Thoracic aorta (tissue), 2 donors: ENCODE measurements at regions not wholly inside any gene's neighbourhood (a gene's known extent, or its start where the extent isn't known, plus 50 kb on each side); places are given as distances from the start of the nearest gene placed in this dataset.
"Not testable (repeated sequence)": the region's sequence is repeated elsewhere in the genome, so short reads cannot be mapped to it uniquely, and the experiment has no call there.

Experiments used
- ATAC-seq: fragments of 150-250 bp; one replicate; pipeline ENCODE4 v1.8.0; 2017; ENCODE audit warnings: low read depth; ENCODE audit not compliant: insufficient number of reproducible peaks, low FRiP score
- DNase-seq: peaks from one replicate; pipeline ENCODE4 v3.0.0-alpha.2; 2020; ENCODE audit warnings: low spot score
- H3K27ac ChIP-seq, 2 donors: fragments of 200-600 bp; sonication (generic); 1 replicate in 1 of 2; 2 replicates in 1 of 2; pipeline ENCODE4 v1.5.1; 2016; ENCODE audit warnings: mild to moderate bottlenecking in 2 of 2, moderate library complexity in 2 of 2
- H3K27me3 ChIP-seq: fragments of 200-600 bp; sonication (generic); replicated peaks from 2 replicates; pipeline ENCODE4 v1.6.0; 2016; ENCODE audit warnings: mild to moderate bottlenecking; ENCODE audit not compliant: insufficient read depth
- H3K36me3 ChIP-seq: fragments of 200-600 bp; sonication (generic); one replicate; pipeline ENCODE4 v1.5.1; 2016
- H3K4me1 ChIP-seq, 2 donors: fragments of 200-600 bp; sonication (generic); 1 replicate in 1 of 2; 2 replicates in 1 of 2; pipeline versions ENCODE4 v1.5.1 to v1.6.0; 2016; ENCODE audit warnings: low read depth in 2 of 2, mild to moderate bottlenecking in 1 of 2; ENCODE audit not compliant: control insufficient read depth in 1 of 2
- H3K4me3 ChIP-seq: fragments of 200-600 bp; sonication (generic); 2 replicates; pipeline ENCODE4 v1.5.1; 2016; ENCODE audit warnings: mild to moderate bottlenecking
- H3K9me3 ChIP-seq: fragments of 200-600 bp; sonication (generic); 2 replicates; pipeline ENCODE4 v1.5.1; 2016
- TF ChIP-seq, protein P1 (sequence below): fragments of 200-600 bp; sonication (generic); IDR thresholded peaks from one replicate; pipeline ENCODE4 v1.5.1; 2019; ENCODE audit warnings: antibody characterized with exemption

DNA sequence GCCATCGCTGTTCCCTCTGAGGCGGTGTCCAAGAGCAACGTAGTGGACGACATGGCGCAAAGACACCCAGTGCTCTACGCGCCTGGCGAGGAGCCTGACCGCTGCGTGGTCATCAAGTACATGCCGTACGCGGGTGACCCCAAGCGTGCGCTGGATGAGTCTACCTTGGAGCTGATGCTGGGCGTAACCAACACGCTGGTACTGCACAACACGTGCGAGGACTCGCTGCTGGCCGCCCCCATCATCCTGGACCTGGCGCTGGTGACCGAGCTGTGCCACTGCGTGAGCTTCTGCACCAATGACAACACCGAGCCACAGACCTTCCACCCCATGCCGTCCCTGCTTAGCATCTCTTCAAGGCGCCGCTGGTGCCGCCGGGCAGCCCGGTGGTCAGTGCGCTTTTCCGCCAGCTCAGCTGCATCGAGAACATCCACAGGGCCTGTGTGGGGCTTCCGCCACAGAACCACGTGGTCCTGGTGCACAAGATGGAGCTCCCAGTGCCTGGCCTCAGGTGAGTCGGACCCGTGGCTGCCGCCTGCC, 129.0 kb downstream of the ANAPC4 start:
- no peaks in the 10 kb centered on the region for H3K9me3 ChIP-seq
- H3K36me3 ChIP-seq: no peaks in the 10 kb centered on the region
- no peak overlapping the region for H3K4me3 ChIP-seq
- TF ChIP-seq, protein P1, sequence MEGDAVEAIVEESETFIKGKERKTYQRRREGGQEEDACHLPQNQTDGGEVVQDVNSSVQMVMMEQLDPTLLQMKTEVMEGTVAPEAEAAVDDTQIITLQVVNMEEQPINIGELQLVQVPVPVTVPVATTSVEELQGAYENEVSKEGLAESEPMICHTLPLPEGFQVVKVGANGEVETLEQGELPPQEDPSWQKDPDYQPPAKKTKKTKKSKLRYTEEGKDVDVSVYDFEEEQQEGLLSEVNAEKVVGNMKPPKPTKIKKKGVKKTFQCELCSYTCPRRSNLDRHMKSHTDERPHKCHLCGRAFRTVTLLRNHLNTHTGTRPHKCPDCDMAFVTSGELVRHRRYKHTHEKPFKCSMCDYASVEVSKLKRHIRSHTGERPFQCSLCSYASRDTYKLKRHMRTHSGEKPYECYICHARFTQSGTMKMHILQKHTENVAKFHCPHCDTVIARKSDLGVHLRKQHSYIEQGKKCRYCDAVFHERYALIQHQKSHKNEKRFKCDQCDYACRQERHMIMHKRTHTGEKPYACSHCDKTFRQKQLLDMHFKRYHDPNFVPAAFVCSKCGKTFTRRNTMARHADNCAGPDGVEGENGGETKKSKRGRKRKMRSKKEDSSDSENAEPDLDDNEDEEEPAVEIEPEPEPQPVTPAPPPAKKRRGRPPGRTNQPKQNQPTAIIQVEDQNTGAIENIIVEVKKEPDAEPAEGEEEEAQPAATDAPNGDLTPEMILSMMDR: no peak
- no peak overlapping the region for H3K27ac ChIP-seq
- no peaks in the 10 kb centered on the region for H3K27me3 ChIP-seq
- DNase-seq (no peak), ATAC-seq (no peak)
- H3K4me1 ChIP-seq: no peaks in the 10 kb centered on the region

DNA sequence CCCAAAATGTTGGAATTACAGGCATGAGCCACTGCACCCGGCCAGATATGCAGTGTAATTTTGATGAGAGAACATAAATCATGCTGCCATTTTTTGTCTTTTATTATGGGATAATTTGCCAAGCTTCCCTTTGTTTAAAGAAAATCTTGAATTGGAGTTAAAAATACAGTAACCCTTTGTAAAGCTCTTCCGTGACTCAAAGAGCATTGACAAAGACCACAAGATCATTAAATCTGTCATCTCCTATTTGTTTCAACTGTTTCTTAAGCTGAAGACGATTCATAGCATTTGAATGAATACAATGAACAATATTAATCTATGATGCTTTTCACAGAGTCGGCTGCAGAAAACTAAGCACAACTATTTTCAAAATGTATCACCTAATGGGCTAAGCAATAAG, 132.6 kb downstream of the ANAPC4 start:
- Histone ChIP-seq H3K9me3 (no peaks in the 10 kb centered on the region), H3K4me3 (no peak overlapping the region), H3K36me3 (no peaks in the 10 kb centered on the region), H3K27ac (no peak overlapping the region), H3K27me3 (no peaks in the 10 kb centered on the region), H3K4me1 (no peaks in the 10 kb centered on the region)
- DNase-seq (no peak), ATAC-seq (no peak)
- TF ChIP-seq, protein P1: no peak

DNA sequence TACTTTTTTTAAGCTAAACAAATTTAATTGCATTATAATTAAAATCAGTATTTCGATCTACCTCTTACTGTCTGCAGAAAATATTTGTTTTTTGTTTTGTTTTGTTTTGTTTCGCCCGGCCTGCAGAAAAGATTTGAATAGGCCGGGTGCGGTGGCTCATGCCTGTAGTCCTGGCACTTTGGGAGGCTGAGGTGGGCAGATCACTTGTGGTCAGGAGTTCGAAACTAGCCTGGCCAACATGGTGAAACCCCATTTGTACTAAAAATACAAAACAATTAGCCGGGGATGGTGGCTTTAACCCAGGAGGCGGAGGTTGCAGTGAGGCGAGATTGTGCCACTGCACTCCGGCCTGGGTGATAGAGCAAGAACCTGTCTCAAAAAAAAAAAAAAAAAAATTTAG, 134.8 kb downstream of the ANAPC4 start:
- ATAC-seq, H3K27ac ChIP-seq, H3K4me3 ChIP-seq, H3K9me3 ChIP-seq, H3K27me3 ChIP-seq, H3K4me1 ChIP-seq, H3K36me3 ChIP-seq, DNase-seq: not testable (repeated sequence)

DNA sequence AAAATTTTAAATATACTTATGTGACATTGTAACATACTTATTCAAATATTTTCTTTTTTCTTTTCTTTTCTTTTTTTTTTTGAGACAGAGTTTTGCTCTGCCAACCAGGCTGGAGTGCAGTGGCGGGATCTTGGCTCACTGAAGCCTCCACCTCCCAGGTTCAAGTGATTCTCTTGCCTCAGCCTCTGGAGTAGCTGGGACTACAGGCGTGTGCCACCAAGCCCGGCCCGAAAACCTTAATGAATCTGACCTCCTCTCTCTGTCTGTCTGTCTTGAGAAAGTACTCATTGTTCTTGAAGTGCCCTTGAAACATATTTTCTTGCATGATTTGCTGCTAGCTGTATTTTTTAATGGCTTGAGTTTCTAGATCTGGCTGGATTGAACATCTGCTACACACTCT, 136.8 kb downstream of the ANAPC4 start:
- TF ChIP-seq, protein P1: no peak
- DNase-seq (no peak), ATAC-seq (no peak)
- Histone ChIP-seq H3K36me3 (no peaks in the 10 kb centered on the region), H3K9me3 (no peaks in the 10 kb centered on the region), H3K27me3 (no peaks in the 10 kb centered on the region), H3K27ac (no peak overlapping the region), H3K4me3 (no peak overlapping the region), H3K4me1 (no peaks in the 10 kb centered on the region)

DNA sequence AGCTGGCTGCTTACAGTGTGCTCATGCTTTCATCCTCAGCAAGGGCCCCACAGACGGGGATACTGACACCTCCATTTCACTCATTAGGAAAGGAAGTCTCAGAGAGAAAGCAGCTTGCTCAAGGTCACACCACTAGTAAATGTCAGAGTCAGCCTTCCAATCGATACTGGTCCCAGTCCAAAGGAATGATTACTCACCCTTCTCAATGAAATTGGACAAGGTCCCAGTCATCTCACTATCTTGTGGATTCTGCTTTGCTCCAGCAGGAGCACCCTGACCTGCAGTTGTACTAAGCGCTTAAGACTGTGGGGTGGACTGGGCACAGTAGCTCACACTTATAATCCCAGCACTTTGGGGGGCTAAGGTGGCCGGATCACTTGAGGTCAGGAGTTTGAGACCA, 132.2 kb upstream of the SLC34A2 start:
- H3K27me3 ChIP-seq: no peaks in the 10 kb centered on the region
- H3K9me3 ChIP-seq: no peaks in the 10 kb centered on the region
- H3K27ac ChIP-seq: no peak overlapping the region
- no peak overlapping the region for H3K4me3 ChIP-seq
- no peaks in the 10 kb centered on the region for H3K4me1 ChIP-seq
- H3K36me3 ChIP-seq: no peaks in the 10 kb centered on the region
- TF ChIP-seq, protein P1: no peak
- ATAC-seq (no peak), DNase-seq (no peak)

DNA sequence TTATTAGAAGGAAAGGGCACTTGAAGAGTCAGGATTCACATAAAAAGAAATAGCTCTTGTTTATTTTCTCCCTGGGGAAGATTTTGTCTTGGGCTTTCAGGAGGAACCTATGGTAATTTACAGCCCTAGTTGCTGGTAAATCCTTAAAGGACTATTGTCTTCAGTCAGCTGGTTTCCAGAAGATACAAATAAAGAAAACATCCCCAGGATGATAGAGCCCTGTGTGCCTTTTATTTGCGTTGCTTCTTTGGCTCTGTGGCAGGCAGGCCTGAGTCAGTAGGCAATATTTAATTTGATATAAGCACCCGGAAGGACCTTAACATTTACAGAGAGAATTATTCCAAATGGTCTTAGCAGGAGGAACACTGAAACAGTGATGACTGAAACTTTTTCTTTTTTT, 131.0 kb upstream of the SLC34A2 start:
- no peak for DNase-seq
- Histone ChIP-seq H3K36me3 (no peaks in the 10 kb centered on the region), H3K4me3 (no peak overlapping the region), H3K4me1 (no peaks in the 10 kb centered on the region), H3K27me3 (no peaks in the 10 kb centered on the region), H3K27ac (no peak overlapping the region), H3K9me3 (no peaks in the 10 kb centered on the region)
- TF ChIP-seq, protein P1: no peak
- no peak for ATAC-seq
